ENCODE measurements at regions not wholly inside any gene's neighbourhood (a gene's known extent, or its start where the extent isn't known, plus 50 kb on each side); places are given as distances from the start of the nearest gene placed in this dataset.

DNA sequence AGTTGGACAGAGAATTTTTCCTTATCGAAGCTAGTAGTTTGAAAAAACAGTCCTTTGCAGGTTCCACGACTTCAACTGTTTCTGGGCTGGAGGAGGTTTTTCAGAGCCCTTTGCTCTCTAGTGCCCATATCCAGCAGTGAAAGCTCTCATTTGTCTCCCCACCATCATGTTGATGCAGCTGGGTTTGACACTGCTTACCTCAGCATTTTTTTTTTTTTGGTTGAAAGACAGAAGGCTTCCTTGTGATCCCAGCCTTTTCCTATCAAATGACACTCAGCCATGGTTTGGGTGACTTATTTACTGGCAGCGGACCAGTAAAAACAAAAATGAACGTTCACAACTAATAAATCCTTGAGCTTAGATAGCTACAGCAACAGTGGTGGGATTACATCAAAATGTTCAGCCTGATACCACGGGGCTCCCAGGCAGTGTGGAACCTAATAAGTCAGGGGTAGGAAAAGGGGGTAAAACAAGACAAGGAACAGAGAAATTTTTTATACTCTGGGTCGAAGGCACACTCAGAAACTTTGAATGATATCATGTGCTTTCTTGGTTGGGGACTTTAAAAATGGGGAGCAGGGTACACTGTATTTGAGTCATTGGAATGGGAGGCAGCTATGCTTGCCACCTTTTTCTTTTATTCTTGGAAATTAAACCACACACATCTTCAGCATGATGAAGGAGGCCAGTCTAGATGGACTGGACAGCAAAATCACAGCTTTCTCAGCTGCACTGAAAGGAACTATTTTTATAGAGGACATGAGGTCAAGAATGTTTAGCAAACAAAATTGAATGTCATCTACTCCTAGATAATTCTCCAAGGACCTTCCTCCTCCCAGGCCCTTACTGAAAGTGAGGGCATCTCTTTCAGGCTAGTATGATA lies 308.9 kb upstream of the MPDZ start:
- no peaks in the 10 kb centered on the region for H3K4me1 Mint-ChIP-seq (ENCODE audit: low read depth, unreplicated experiment)
- DNase-seq, result no peak
- no peak overlapping the region for H3K4me3 Mint-ChIP-seq (ENCODE audit: unreplicated experiment)
- TF ChIP-seq, protein P1, sequence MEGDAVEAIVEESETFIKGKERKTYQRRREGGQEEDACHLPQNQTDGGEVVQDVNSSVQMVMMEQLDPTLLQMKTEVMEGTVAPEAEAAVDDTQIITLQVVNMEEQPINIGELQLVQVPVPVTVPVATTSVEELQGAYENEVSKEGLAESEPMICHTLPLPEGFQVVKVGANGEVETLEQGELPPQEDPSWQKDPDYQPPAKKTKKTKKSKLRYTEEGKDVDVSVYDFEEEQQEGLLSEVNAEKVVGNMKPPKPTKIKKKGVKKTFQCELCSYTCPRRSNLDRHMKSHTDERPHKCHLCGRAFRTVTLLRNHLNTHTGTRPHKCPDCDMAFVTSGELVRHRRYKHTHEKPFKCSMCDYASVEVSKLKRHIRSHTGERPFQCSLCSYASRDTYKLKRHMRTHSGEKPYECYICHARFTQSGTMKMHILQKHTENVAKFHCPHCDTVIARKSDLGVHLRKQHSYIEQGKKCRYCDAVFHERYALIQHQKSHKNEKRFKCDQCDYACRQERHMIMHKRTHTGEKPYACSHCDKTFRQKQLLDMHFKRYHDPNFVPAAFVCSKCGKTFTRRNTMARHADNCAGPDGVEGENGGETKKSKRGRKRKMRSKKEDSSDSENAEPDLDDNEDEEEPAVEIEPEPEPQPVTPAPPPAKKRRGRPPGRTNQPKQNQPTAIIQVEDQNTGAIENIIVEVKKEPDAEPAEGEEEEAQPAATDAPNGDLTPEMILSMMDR (IDR thresholded peaks at IDR 0.05; ENCODE audit: partially characterized antibody, unreplicated experiment), result no peak
- H3K9me3 Mint-ChIP-seq (ENCODE audit: unreplicated experiment), result no peaks in the 10 kb centered on the region
- no peaks in the 10 kb centered on the region for H3K36me3 Mint-ChIP-seq (ENCODE audit: unreplicated experiment)
- no peak overlapping the region for H3K27ac Mint-ChIP-seq (ENCODE audit: unreplicated experiment)
- H3K27me3 Mint-ChIP-seq (ENCODE audit: unreplicated experiment), result no peaks in the 10 kb centered on the region

DNA sequence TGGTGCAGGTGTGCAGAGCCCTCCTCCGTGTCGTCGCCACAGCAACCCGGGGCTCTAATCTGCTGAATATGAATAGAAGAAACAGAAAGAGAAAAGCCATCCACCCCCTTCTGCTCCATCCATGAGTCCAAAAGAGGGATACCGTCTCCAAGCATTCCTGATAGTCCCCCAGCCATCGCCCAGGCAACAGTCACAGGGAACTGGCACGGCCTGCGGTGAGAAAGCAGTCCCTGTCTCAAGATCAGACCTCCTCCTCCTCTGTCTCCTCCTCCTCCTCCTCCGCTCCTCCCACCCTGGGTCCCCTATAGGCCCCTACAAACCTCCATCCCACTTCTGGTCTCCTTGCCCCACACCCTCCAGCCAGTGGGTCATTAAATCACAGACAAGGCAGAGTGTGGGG lies 308.1 kb upstream of the MPDZ start:
- Mint-ChIP-seq H3K9me3 (ENCODE audit: unreplicated experiment) (no peaks in the 10 kb centered on the region), H3K36me3 (ENCODE audit: unreplicated experiment) (no peaks in the 10 kb centered on the region), H3K4me1 (ENCODE audit: low read depth, unreplicated experiment) (no peaks in the 10 kb centered on the region), H3K27me3 (ENCODE audit: unreplicated experiment) (no peaks in the 10 kb centered on the region), H3K27ac (ENCODE audit: unreplicated experiment) (no peak overlapping the region), H3K4me3 (ENCODE audit: unreplicated experiment) (no peak overlapping the region)
- TF ChIP-seq, protein P1 (IDR thresholded peaks at IDR 0.05; ENCODE audit: partially characterized antibody, unreplicated experiment), result no peak
- no peak for DNase-seq

DNA sequence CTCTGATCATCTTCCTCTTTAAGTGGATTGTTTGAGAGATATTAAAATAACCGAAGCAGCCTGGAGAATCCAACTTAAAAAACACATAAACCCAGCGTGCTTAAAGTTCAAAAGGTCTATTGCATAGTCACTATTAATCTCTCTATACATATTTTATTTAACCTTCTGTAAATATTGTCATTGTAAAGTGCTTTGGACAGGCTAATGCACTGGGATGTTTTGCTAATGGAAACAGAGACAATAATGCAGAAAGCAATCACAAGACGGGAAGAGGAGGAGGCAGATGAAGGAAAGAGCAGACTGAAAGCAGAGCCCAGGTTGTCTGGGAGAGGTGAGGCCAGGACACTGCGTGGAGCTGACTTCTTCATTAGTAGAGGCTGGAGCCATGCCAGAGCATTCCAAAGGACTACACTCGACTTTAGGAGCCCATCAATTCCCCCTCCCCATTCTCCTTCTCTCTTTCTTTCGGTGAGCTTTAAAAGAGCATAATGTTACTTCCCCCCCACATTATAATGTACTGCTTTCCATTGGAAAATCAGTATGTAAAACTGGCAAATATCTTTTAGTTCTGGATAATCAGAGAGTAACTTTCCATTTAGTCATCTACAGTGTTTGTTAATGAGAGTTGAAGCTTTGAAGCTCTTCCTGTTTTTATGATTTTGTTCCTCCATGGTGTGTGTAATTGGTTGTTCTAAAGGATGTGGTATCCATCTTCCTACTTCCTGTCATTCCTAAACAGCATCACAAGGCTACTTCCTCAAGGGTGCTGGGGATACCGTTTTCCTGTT lies 307.3 kb upstream of the MPDZ start:
- no peak for DNase-seq
- H3K27me3 Mint-ChIP-seq (ENCODE audit: unreplicated experiment), result no peaks in the 10 kb centered on the region
- TF ChIP-seq, protein P1 (IDR thresholded peaks at IDR 0.05; ENCODE audit: partially characterized antibody, unreplicated experiment), result no peak
- no peak overlapping the region for H3K4me3 Mint-ChIP-seq (ENCODE audit: unreplicated experiment)
- no peaks in the 10 kb centered on the region for H3K36me3 Mint-ChIP-seq (ENCODE audit: unreplicated experiment)
- no peaks in the 10 kb centered on the region for H3K9me3 Mint-ChIP-seq (ENCODE audit: unreplicated experiment)
- H3K4me1 Mint-ChIP-seq (ENCODE audit: low read depth, unreplicated experiment), result no peaks in the 10 kb centered on the region
- no peak overlapping the region for H3K27ac Mint-ChIP-seq (ENCODE audit: unreplicated experiment)

DNA sequence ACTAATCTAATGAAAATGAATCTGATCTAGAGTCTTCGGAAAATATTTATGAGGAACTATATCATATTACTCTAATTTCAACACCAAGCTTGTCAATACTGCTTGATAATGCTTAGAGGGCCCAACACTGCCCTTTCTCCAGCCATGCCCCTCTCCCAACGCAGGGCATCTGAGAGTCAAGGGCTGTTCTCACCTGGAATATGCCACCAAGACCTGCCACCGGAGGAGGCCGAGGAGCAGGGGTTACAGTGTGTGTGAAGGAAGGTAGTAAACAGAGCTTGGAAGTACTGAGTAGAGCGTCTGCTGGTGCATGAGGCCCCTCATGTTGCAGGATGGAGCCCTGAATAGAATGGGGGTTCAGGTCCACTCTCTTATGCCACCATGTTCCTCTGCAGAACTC lies 301.3 kb upstream of the MPDZ start:
- Mint-ChIP-seq H3K9me3 (ENCODE audit: unreplicated experiment) (no peaks in the 10 kb centered on the region), H3K4me3 (ENCODE audit: unreplicated experiment) (no peak overlapping the region), H3K27ac (ENCODE audit: unreplicated experiment) (no peak overlapping the region), H3K36me3 (ENCODE audit: unreplicated experiment) (no peaks in the 10 kb centered on the region), H3K27me3 (ENCODE audit: unreplicated experiment) (no peaks in the 10 kb centered on the region), H3K4me1 (ENCODE audit: low read depth, unreplicated experiment) (no peaks in the 10 kb centered on the region)
- DNase-seq, result no peak
- TF ChIP-seq, protein P1 (IDR thresholded peaks at IDR 0.05; ENCODE audit: partially characterized antibody, unreplicated experiment), result no peak

DNA sequence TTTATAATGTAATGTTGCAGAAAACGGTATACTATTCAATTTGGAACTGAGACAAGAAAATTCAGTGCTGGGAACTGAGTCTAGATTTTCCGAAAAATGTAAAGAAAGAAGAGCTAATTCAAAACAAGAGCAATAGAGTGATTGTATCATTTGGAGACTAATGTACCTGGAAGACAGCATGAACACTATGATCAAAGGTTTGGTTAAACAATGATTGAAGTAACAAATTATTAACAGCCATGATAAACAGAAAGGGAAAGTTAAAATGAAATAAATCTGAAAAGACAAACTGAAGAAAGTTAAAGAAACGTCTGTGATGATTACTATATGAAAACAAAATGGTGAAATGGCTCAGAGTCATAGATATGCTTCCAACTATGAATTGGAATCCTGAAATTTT lies 300.6 kb upstream of the MPDZ start:
- H3K4me1 Mint-ChIP-seq (ENCODE audit: low read depth, unreplicated experiment), result no peaks in the 10 kb centered on the region
- H3K36me3 Mint-ChIP-seq (ENCODE audit: unreplicated experiment), result no peaks in the 10 kb centered on the region
- H3K9me3 Mint-ChIP-seq (ENCODE audit: unreplicated experiment), result no peaks in the 10 kb centered on the region
- no peak overlapping the region for H3K27ac Mint-ChIP-seq (ENCODE audit: unreplicated experiment)
- no peaks in the 10 kb centered on the region for H3K27me3 Mint-ChIP-seq (ENCODE audit: unreplicated experiment)
- DNase-seq, result no peak
- TF ChIP-seq, protein P1 (IDR thresholded peaks at IDR 0.05; ENCODE audit: partially characterized antibody, unreplicated experiment), result no peak
- H3K4me3 Mint-ChIP-seq (ENCODE audit: unreplicated experiment), result no peak overlapping the region
